GM19397 (cell line): ENCODE measurements at regions not wholly inside any gene's neighbourhood (a gene's known extent, or its start where the extent isn't known, plus 50 kb on each side); places are given as distances from the start of the nearest gene placed in this dataset.

Source experiments
- ATAC-seq: cut with Tn5 transposase; IDR thresholded peaks from one replicate; pipeline ENCODE4 v1.9.1; 2021; ENCODE audit warnings: mild to moderate bottlenecking, moderate library complexity; ENCODE audit not compliant: unreplicated experiment

DNA sequence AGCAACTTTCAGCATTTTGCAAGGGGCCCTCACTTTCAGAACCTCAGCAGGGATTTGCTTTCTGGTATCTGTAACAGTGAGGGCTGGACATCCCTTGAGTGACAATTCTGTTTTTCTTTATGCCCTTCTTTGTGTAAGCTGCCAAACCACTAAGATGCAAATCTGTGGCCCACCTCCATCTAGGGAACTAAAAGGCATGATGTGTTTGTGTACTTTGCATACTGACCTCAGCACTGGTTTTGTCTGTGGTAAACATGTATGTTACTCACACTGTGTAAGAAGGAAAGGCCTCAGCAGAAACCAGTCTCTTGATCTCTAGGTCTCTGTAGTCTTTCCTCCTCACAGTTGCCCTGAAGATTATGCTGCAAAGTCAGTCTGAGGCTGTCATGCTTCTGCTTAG lies 396.6 kb upstream of the DYNLRB2 start:
- ATAC-seq: peak; percentile 99

DNA sequence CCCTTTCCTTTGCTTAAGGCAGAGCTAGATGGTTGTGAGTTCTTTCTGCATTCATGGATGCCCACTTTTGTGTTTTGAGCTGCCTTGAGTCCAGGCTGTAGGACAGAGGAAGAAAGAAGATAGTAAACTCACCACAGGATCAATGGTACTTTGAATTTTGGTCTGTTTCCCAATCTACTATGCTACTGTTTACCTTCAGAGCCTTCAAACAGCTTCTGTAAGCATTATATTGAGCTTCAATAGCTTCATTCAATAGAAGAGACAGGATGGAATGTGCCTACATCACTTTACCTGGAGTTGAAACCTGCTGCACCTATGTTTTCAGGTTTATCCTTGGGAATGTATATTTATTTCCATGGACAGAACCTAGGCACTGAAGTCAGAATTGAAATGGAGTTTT lies 397.9 kb upstream of the DYNLRB2 start:
- ATAC-seq: no peak

DNA sequence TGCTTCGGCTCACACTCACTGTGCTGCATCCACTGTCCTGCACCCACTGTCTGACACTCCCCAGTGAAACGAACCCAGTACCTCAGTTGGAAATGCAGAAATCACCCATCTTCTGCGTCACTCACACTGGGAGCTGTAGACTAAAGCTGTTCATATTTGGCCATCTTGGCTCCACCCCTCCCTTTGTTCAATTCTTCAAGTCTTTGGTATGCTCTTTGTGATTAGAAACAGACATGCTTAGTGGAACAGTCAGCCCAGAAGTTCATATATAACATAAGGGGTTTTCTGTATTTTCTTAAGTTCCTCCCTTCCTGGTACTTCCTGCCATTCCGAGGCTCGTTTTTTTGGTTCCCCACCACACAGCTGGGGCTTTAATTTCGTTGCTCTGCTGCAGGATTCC lies 398.5 kb upstream of the DYNLRB2 start:
- no peak for ATAC-seq

DNA sequence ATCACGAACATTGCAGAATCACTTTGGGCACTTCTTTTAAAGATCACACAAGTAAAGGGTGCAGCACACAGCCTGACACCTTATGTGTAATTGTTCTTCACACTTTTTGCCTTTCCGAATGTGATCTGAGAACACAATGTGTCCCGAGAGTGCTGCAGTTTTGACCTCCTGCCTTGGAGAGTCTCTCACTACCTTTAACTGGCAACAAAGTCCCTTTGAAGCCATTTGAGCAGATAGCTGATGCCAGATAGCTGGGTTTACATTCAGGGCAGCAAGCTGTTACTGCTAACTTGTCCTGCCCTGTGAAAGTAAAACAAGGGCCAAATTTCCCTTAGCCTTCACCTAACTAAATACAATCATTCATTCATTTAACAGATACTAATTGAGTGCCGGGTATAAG lies 411.0 kb upstream of the DYNLRB2 start:
- ATAC-seq: no peak

DNA sequence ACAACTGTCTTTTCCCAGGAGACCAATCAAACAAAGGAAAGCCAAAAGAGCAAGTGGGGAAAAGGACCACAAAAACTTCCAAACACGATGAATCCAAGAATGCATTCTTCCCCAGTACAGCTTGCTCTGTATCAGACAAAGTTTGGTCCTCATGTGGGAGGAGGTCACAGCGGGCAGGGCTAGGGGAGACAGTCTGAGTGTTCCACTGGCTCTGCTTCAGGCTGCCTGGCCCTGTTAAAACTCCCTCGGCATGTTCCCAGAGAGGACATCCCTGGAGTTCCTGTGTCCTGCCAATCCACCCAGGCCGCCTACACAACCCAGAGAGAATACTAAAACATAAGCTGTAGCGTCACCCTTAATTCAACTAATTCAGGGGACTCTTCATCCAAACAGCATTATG lies 415.1 kb upstream of the DYNLRB2 start:
- ATAC-seq: no peak

DNA sequence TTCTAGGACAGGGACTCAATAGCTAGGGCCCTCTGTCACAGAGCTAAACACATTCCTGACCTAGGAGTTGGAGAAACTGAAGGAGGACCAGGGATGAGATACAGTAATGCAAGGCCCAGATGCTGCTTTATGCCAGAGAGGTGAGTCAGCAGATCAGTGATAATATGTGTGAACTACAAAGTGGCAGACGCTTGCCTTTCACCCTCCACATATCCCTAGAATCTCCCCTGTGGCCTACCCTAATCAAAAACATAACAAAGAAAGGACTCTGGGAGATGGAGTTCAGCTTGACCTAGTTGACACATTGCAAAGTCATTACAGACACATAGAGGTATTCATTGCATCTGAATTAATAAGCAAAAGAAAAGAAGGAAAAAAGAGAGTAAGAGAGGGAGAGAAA lies 417.6 kb upstream of the DYNLRB2 start:
- no peak for ATAC-seq

DNA sequence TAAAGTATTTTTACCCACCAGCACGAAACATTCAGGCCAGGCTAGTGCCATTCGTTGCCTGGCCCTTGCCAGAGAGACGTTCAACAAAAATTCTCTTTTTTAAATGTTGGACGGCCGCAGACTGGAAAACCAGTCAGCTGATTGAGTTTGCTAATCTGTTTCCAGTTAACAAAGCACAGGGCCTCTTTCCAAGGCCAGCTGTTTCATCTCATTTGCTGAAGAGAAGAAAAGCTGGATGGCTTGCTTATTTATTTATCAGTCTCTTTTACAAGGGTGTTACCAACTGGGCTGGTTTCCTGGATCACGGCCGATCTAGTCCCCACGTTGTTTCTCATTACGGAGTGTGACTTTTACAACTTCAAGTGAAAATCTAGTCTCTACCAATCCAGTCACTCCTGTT lies 418.7 kb upstream of the DYNLRB2 start:
- no peak for ATAC-seq

DNA sequence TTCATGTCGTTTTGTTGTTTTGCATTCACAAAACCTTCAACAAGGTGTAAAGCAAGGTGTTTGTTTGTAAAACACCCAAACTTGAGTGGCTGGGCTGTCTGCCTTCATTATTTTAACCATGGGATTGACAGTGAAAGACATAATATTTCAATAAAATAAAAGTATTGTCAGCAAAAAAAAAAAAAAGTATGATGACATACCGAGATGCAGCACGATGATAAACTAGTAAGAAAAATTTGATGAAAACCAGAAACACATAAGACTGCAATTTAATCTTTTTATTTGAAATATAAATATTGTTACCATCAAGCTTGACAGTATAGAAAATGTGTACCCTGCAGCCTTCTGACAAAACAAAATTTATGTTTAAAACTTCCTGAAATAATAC lies 419.3 kb upstream of the DYNLRB2 start:
- ATAC-seq: no peak

DNA sequence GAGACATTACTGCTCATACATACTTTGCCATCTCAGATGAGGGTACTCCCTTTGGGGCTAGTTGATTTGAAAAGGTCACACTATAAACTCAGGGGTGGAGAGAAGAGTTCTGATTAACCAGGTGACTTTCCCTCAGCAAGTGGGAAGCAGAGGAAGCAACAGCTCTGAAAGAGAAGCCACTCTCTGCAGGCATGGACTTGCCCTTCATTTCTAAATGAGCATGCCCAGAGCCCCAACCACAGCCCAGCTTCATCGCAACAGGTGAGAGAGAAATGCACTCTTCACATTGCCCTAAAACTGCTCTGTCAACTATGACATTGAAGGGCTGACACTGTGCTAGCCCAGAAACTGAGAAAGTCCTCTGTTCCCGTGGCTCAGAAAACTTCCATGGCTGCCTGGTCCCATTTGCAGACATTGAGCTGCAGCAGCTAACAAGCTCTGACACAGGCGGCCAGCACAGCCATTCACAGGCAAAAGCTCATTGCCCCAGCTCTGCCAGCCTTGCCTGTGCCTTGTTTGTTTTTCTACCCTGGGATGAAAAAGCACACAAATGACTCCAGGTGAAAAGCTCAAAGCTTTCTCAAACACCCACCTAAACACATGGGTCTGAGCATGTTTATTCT lies 419.8 kb upstream of the DYNLRB2 start:
- ATAC-seq: no peak

DNA sequence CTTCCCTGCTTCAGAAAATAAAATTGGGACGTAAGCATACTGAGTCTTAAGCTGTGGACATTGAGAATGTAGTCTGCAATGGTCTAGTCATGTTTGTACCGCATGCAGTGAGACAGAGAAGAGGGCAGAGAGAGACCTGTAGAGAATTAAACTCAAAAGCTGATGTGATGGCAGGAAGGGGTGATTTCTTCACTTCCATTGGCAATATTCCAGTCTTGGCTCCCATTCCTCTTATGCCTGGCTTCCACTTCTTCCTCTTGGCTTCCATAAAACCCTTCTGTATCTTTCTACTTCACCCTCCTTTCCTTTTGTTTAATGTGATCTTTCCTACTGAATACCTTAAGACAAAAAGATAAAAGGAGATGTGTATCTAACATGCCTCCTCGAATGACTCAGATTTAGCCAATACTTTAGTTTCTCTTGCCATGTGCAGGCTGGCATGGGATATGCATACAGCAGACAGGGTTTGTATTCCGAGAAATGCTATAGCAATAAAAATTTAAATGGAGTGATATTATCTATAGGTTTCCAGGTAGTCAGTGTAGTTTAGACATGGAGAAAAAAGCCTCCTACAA lies 423.1 kb upstream of the DYNLRB2 start:
- no peak for ATAC-seq

DNA sequence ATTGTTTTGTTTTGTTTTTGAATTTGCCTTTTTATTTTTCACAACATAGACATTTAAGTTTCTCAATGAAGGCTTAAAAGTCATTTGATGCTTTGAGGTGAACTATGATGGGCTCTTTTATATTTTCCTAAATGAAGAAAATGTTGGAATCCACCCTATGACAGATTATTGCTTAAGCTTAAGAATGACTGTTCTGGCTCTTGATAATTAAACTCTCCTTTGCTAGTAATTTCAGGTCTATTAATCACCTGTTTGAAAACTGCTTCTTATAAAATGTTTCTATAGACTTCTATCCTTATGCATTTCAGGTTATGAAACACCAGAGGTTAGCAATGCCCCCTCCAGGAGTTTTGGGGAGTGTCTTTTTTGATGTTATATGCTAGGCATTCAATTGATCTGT lies 424.1 kb upstream of the DYNLRB2 start:
- no peak for ATAC-seq

DNA sequence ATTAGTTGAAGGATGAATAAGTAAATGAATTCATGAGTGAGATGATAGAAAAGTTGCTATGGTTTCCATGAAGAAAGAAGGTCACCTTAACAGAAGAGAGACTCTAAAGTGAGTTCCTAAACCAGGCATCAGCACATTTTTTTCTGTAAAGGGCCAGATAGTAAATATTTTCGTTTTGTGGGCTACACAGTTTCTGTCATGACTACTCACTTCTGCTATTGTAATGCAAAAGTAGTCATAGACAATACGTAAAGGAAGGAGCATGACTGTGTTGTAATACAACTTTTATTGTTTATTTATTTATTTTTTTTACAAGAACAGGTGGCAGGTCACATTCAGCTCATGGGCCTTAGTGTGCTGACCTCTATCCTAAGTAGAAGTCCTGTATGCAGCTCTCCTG lies 426.1 kb upstream of the DYNLRB2 start:
- no peak for ATAC-seq

DNA sequence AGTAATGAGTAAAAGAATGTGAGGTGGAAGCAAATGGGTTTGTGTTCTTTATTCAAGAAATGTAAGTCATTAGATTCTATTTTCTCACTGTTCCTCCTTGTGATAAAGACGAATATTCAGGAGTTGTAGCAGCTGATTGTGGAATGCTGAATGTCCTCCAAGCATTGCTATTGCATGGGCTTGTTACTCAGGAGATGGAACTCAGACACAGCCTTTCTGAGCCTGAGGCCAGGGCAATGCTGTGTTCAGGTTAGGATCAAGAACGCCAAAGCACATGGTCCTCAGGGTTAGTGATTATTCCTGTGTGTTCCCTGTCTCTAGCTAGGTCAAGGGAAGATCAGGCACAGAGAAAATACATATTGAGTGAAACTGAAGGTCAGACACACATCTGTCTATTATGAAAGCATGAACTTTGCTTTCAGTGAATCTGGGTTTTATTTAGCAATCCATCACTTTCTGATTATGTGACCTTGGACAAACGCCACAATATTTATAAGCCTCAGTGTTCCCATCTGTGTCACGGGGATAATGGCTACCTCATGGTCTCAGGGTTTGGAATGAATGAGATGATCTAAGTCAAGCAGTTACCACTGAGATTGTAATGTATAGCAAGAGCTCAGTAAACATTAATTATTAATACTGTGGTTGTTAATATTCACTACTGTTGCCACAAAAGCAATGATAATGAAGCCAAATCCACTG lies 426.8 kb upstream of the DYNLRB2 start:
- ATAC-seq: no peak

DNA sequence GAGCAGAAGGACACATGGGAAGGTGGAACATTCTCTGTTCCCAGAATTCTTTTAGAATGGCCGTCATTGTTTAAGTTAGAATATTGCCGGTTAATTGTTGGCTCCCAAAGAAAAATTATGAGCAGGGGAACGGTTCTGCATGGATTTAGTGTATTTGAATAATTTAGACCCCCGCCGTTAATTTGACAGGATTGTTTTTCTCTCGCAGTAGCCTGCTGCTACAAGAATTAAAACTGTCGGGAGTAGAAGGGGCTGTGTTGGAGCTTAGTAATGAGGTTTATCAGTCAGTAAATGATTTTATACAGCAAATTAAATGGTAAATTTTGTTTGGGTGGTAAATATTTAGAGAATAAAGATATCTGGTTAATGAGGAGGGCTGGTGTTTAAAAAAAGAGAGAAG lies 431.2 kb upstream of the DYNLRB2 start:
- no peak for ATAC-seq

DNA sequence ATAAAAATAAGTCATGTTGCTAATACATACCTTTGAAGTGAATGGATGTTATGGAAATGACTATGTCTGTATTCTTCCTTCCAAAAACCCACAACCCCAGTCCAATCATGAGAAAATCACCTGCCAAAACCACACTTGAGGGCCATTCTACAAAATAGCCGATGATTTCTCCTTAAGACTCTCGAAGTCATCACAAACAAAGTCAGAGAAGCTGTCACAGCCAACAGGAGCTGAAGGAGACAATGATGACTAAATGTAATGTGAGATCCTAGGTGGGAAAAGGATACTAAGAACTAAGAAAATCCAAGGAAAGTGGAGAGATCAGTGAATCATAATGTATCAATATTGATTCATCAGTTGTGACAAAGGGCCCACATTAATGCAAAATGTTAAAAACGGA lies 432.9 kb upstream of the DYNLRB2 start:
- no peak for ATAC-seq

DNA sequence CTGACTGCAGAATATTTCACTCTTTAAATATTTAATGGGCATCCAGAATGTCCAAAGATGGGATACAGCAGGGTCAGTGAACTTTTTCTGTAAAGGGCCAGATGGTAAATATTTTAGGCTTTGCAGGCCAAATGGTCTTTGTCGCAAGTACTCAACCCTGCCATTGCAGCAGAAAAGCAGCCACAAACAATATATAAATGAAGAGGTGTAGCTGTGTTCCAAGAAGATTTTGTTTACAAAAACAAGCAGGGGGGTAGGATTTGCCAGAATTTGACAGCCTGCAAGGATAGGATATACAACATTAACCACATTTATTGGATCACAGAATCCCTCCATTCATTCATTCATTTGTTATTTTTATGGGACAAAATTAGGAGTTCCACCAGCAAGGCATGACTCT lies 435.0 kb upstream of the DYNLRB2 start:
- no peak for ATAC-seq

DNA sequence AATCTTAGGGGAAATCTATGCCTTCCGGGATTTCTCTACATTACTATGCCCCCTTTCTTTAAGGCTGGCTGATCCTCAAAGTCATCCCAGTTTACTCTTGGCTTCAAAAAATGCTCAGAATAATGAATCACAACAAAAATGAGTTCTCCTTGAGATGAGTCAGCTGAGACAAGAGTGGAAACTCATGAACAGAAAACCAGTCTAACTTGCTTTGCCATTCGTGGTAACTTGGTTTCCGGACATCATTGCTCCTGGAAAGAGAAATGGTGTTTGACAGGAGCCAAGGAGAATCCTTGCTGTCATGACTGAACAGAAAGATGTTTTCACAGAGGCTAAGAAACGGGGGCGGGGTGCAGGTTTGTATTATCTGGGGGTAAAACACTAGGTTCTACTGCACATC lies 435.6 kb upstream of the DYNLRB2 start:
- ATAC-seq: no peak

DNA sequence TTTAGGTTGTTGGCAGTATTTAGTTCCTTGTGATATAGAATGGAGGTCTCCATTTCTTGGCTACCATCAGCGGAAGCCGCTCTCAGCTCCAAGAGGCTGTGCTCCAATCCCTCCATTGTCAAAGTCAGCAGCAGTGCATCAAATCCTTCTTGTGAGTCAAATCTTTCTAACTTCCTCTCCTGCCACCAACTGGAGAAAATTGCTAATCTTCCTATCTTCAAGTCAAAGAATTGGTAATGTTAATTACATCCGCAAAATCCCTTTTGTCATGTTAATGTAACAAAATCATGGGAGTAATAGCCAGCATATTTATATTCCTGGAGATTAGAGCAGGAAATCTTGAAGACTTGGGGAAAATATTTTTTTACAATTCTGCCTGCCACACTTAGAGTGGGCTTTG lies 436.4 kb upstream of the DYNLRB2 start:
- no peak for ATAC-seq

DNA sequence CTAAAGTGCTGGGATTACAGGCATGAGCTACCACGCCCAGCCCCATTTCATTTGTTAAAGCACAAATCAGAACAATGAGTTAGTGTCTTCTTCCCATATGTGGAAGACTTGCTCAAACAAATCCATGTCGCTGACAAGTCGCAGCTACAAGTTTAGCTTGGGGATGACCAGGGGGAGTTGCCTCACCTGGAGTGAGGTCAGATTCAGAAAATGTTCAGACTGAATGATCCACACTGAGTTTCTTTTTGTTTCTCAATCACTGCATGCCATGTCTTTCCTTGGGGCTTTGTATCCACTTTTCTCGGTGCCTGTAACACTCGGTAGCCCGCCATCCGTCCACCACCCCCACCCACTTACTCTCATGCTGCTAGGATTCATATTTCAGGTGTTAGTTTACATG lies 437.3 kb upstream of the DYNLRB2 start:
- ATAC-seq: no peak

DNA sequence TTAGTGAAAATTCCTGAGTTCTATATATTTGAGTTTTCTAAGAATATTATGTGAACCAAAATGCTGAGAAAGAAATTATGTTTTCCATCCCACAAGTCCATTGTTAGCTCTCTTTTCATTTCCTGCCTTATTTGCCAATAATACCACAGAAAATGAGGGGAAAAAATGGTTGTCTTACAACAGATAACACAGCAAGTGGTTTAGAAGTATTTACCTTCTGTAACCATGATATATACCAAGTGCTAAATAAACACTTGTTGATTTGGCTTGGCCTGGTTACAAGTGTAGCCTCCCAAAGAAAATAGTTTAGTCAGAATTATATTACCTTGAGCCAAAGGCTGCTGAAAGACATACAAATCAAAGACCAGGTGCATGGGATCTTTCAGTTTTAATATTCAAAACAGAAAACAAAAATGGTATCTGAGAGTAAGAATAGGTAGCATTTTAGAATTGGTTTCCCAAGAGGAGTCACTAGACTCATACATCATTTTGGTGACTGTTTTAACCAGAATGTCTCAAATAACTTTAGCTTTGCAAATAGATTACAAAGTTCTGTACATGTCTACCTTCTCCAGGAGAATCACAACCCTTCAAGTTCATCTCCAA lies 439.8 kb upstream of the DYNLRB2 start:
- ATAC-seq: no peak

DNA sequence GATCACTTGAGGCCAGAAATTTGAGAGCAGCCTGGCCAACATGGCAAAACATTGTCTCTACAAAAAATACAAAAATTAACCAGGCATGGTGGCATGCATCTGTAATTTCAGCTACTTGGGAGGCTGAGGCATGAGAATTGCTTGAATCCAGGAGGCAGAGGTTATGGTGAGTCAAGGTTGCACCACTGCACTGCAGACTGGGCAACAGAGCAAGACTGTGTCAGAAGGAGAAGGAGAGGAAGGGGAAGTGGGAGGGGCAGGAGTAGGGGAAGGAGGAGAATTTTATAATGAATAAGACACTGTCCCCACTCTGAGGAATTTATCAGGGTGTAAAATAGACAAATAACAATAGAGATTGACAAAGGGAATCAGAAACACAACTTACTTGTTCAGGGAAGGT lies 440.6 kb upstream of the DYNLRB2 start:
- ATAC-seq: no peak

DNA sequence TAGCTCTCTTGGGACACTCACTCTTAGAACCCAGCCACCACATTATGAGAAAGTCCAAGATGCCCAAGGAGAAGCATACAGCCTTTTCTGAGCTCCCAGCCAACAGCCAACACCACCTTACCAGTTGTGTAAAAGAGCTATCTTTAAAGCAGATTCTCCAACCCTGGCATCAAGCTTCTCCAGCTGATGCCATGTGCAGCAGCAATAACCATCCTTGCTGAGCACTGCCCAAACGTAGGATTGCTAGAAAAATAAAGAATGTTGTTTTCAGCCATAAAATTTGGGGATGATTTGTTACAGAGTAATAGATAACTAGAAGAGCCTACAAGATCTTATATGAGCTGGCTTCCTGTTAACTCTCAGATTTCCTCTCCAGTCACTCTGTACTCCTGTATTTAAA lies 443.7 kb upstream of the DYNLRB2 start:
- no peak for ATAC-seq
